Activated T-helper 17 cell treated with anti-CD3 and anti-CD28 coated beads, Interleukin-2, amount 50 U/mL, for 72 hours (primary cell): ENCODE measurements at regions not wholly inside any gene's neighbourhood (a gene's known extent, or its start where the extent isn't known, plus 50 kb on each side); places are given as distances from the start of the nearest gene placed in this dataset.

Source experiments
- ATAC-seq: fragments of 150-1000 bp; cut with Tn5 transposase; replicated peaks from 2 replicates; pipeline ENCODE4 v1.10.0; 2021; ENCODE audit warnings: mild to moderate bottlenecking, moderate library complexity
- H3K27ac Mint-ChIP-seq: one replicate; pipeline ENCODE4 v1.8.0; 2022; ENCODE audit warnings: mixed read lengths
- H3K27me3 Mint-ChIP-seq: one replicate; pipeline ENCODE4 v1.8.0; 2022; ENCODE audit warnings: mixed read lengths
- H3K36me3 Mint-ChIP-seq: one replicate; pipeline ENCODE4 v1.8.0; 2022; ENCODE audit warnings: low read depth, mild to moderate bottlenecking, mixed read lengths
- H3K4me1 Mint-ChIP-seq: one replicate; pipeline ENCODE4 v1.8.0; 2022; ENCODE audit warnings: mixed read lengths
- H3K4me3 Mint-ChIP-seq: one replicate; pipeline ENCODE4 v1.8.0; 2022; ENCODE audit warnings: mild to moderate bottlenecking, mixed read lengths
- H3K9me3 Mint-ChIP-seq: one replicate; pipeline ENCODE4 v1.8.0; 2022; ENCODE audit warnings: mixed read lengths

DNA sequence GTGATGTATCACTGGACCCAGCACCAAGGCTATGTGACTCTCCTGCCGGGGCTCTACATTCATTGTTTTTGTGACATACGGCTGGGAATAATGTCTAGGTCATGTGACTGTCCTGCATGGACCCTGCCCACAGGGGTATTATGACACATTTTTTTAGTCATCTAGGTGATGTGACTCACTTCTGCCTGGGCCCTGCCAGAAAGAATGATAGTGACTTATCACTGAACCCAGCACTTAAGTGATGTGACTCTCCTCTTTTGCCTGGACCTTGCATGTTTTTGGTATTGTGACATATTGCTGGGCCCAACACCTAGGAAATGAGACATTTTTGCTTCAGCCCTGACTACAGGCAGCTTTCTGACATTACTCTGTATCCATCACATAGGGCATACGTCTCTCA lies 51.1 kb upstream of the ZNF107 start:
- peak; percentile 67 for ATAC-seq
- Mint-ChIP-seq H3K36me3 (no peaks in the 10 kb centered on the region), H3K27ac (no peak overlapping the region), H3K4me1 (no peaks in the 10 kb centered on the region), H3K4me3 (no peak overlapping the region), H3K9me3 (no peaks in the 10 kb centered on the region), H3K27me3 (no peaks in the 10 kb centered on the region)

- Mint-ChIP-seq H3K4me1 (no peaks in the 10 kb centered on the region), H3K36me3 (no peaks in the 10 kb centered on the region), H3K27ac (no peak overlapping the region), H3K4me3 (no peak overlapping the region), H3K9me3 (no peaks in the 10 kb centered on the region), H3K27me3 (no peaks in the 10 kb centered on the region)
- ATAC-seq: no peak
These were observed 50.8 kb upstream of the ZNF680 start for GRCh38 chr7:64613653-64614052.
